GM12878 (cell line): ENCODE measurements at regions not wholly inside any gene's neighbourhood (a gene's known extent, or its start where the extent isn't known, plus 50 kb on each side); places are given as distances from the start of the nearest gene placed in this dataset.

Experiments
- ATAC-seq: fragments of 200-7000 bp; cut with Tn5 transposase; 3 replicates; pipeline ENCODE4 v1.9.1; 2020; ENCODE audit warnings: mild to moderate bottlenecking, moderate library complexity
- BruUV-seq: library from RNA; stranded (reverse); fragments of 400-500 nt; replicated peaks from 2 replicates; lab custom pipeline; 2021; lab: Mats Ljungman, UMichigan
- CTCF ChIA-PET: fragments of 300-600 bp; sonication (Branson Sonifier 250); formaldehyde crosslinking; extraction: SDS; loops from one replicate; lab custom pipeline; 2021; ENCODE audit warnings: inconsistent platforms; lab: Yijun Ruan, JAX
- POLR2A ChIA-PET: fragments of 350-600 bp; formaldehyde crosslinking; extraction: SDS; loops from one replicate; lab custom pipeline; 2021; ENCODE audit warnings: inconsistent platforms; lab: Charles Lee
- RAD21 ChIA-PET: fragments of 300-600 bp; sonication (Branson Sonifier 250); formaldehyde crosslinking; loops from one replicate; lab custom pipeline; 2023; ENCODE audit warnings: antibody characterized with exemption; ENCODE audit not compliant: unreplicated experiment; lab: Charles Lee
- SMC1A ChIA-PET: fragments of 300-600 bp; sonication (Branson Sonifier 250); formaldehyde crosslinking; loops from one replicate; lab custom pipeline; 2023; ENCODE audit not compliant: unreplicated experiment, uncharacterized antibody; lab: Charles Lee
- DNase-seq: peaks from one replicate; pipeline ENCODE4 v3.0.0-alpha.2; 2011; ENCODE audit warnings: low read depth, low spot score
- FAIRE-seq: peaks from 3 replicates; lab custom pipeline; 2011; peaks lifted over from hg19 to GRCh38; lab: Jason Lieb, UNC
- H2AFZ ChIP-seq: 2 replicates; pipeline ENCODE4 v1.6.0; 2011; ENCODE audit warnings: low read depth, low read length, control low read depth; ENCODE audit not compliant: control insufficient read depth
- H3K27ac ChIP-seq: 2 replicates; pipeline ENCODE4 v1.5.1; 2011; ENCODE audit warnings: control low read depth; ENCODE audit not compliant: control insufficient read depth, insufficient read depth
- H3K27me3 ChIP-seq, 2 experiments: replicated peaks in 1 of 2; 2 replicates each; pipeline versions ENCODE4 v1.6.0 to v1.6.1; 2011; ENCODE audit warnings: low read length in 1 of 2; ENCODE audit not compliant: control insufficient read depth in 2 of 2, insufficient read depth in 2 of 2
- H3K36me3 ChIP-seq, 2 experiments: 2 replicates each; pipeline ENCODE4 v1.5.1; 2011; ENCODE audit warnings: low read length in 1 of 2; ENCODE audit not compliant: control insufficient read depth in 2 of 2, insufficient read depth in 2 of 2
- H3K4me1 ChIP-seq: 2 replicates; pipeline ENCODE4 v1.6.1; 2011; ENCODE audit warnings: mild to moderate bottlenecking, low read length, moderate library complexity, mixed read lengths; ENCODE audit not compliant: control insufficient read depth, insufficient read depth
- H3K4me2 ChIP-seq: 2 replicates; pipeline ENCODE4 v1.6.0; 2011; ENCODE audit warnings: control low read depth; ENCODE audit not compliant: control insufficient read depth, insufficient read depth
- H3K4me3 ChIP-seq: fragments of 200-600 bp; sonication (generic); 2 replicates; pipeline ENCODE4 v1.5.1; 2016
- H3K79me2 ChIP-seq: 2 replicates; pipeline ENCODE4 v1.6.0; 2011; ENCODE audit warnings: low read length; ENCODE audit not compliant: control insufficient read depth, insufficient read depth
- H3K9ac ChIP-seq: 2 replicates; pipeline ENCODE4 v1.8.0; 2011; ENCODE audit warnings: low read length, control low read depth, mixed read lengths; ENCODE audit not compliant: control insufficient read depth, insufficient read depth
- H3K9me3 ChIP-seq: replicated peaks from 3 replicates; pipeline ENCODE4 v1.5.1; 2011; ENCODE audit warnings: mild to moderate bottlenecking, low read length; ENCODE audit not compliant: control insufficient read depth, insufficient read depth
- H4K20me1 ChIP-seq: 2 replicates; pipeline ENCODE4 v1.6.0; 2011; ENCODE audit not compliant: control insufficient read depth, insufficient read depth
- ATF3 ChIP-seq: IDR thresholded peaks from 2 replicates; pipeline ENCODE4 v1.6.1; 2011; ENCODE audit warnings: low read depth, mild to moderate bottlenecking, low read length, moderate library complexity, borderline replicate concordance; ENCODE audit errors: extremely low read depth
- BHLHE40 ChIP-seq, 2 experiments: fragments of 450-650 bp in 1 of 2; IDR thresholded peaks; 2 replicates each; pipeline ENCODE4 v1.6.1; 2011 to 2017; ENCODE audit warnings: low read depth in 2 of 2, borderline replicate concordance in 1 of 2, improper control_type of control experiment in 1 of 2, low read length in 1 of 2, mild to moderate bottlenecking in 1 of 2
- KAT2A ChIP-seq: conservative IDR thresholded peaks from 2 replicates; pipeline ENCODE4 v1.6.1; 2011; ENCODE audit warnings: low read depth, low read length; ENCODE audit not compliant: control insufficient read depth
- MEF2B ChIP-seq: fragments of 450-650 bp; IDR thresholded peaks from 2 replicates; pipeline ENCODE4 v1.6.1; 2018; ENCODE audit warnings: mild to moderate bottlenecking, moderate library complexity; ENCODE audit not compliant: partially characterized antibody, poor library complexity, severe bottlenecking
- RCOR1 ChIP-seq: conservative IDR thresholded peaks from 2 replicates; pipeline ENCODE4 v1.6.1; 2012; ENCODE audit warnings: low read depth, low read length, improper control_type of control experiment
- RFX5 ChIP-seq: IDR thresholded peaks from 2 replicates; pipeline ENCODE4 v1.6.1; 2011; ENCODE audit warnings: low read depth, low read length, improper control_type of control experiment
- SMAD5 ChIP-seq: IDR thresholded peaks from 2 replicates; pipeline ENCODE4 v1.6.1; 2016; ENCODE audit warnings: antibody characterized with exemption, low read depth
- SUPT20H ChIP-seq: IDR thresholded peaks from 2 replicates; pipeline ENCODE4 v1.6.1; 2011; ENCODE audit warnings: low read depth, mild to moderate bottlenecking, low read length, moderate library complexity, borderline replicate concordance; ENCODE audit not compliant: control insufficient read depth
- TAF1 ChIP-seq: IDR thresholded peaks from 2 replicates; pipeline ENCODE4 v1.6.1; 2011; ENCODE audit warnings: mild to moderate bottlenecking, low read depth, low read length, borderline replicate concordance
- TBL1XR1 ChIP-seq: IDR thresholded peaks from 2 replicates; pipeline ENCODE4 v1.6.1; 2012; ENCODE audit warnings: low read depth, low read length, improper control_type of control experiment
- ZBTB4 ChIP-seq: fragments of 450-650 bp; formaldehyde crosslinking; IDR thresholded peaks from 2 replicates; pipeline ENCODE4 v1.4.0; 2022; ENCODE audit warnings: mild to moderate bottlenecking, moderate library complexity
- WGBS: methylation state at CpG from one replicate; pipeline ENCODE4 v1.1.6; 2016; ENCODE audit warnings: low lambda C conversion rate; ENCODE audit not compliant: insufficient replicate concordance, insufficient coverage; ENCODE audit errors: missing lambda C conversion rate; 5-methylcytosine and 5-hydroxymethylcytosine counted together
- in situ Hi-C: fragments of 300-500 bp; cut with MboI; formaldehyde crosslinking; loops from 9 replicates; pipeline ENCODE4 v1.14.3; 2018; ENCODE audit warnings: mixed read lengths
- intact Hi-C: fragments of 100-400 bp; cut with micrococcal nuclease; formaldehyde crosslinking; loops from one replicate; pipeline ENCODE4 v1.14.2; 2022; ENCODE audit not compliant: unreplicated experiment
- TF ChIP-seq, protein P1 (sequence below): fragments of 450-650 bp; IDR thresholded peaks from 2 replicates; pipeline ENCODE4 v1.6.1; 2016; ENCODE audit warnings: mild to moderate bottlenecking, moderate library complexity, borderline replicate concordance
- TF ChIP-seq, protein P2 (sequence below): fragments of 150-350 bp; IDR thresholded peaks from 2 replicates; pipeline ENCODE4 v1.6.1; 2016; ENCODE audit warnings: low read depth, low read length

- WGBS = 8% methylated on average over 3 of the region's 3 CpGs
- in situ Hi-C loops = no loop called here
- no peaks in the 10 kb centered on the region for H3K79me2 ChIP-seq
- H2AFZ ChIP-seq = no peak overlapping the region
- POLR2A ChIA-PET = no interaction called here
- intact Hi-C loops = no loop called here
- FAIRE-seq (no peak), DNase-seq (no peak), ATAC-seq (no peak)
- SMC1A ChIA-PET = no interaction called here
- H3K27me3 ChIP-seq = no peaks in the 10 kb centered on the region
- H3K4me2 ChIP-seq = no peak overlapping the region
- H3K9me3 ChIP-seq = no peaks in the 10 kb centered on the region
- H3K4me3 ChIP-seq = no peak overlapping the region
- no TSS peak for BruUV-seq
- H4K20me1 ChIP-seq = no peaks in the 10 kb centered on the region
- no peak overlapping the region for H3K9ac ChIP-seq
- no peaks in the 10 kb centered on the region for H3K4me1 ChIP-seq
- H3K36me3 ChIP-seq = no peaks in the 10 kb centered on the region
- CTCF ChIA-PET = no interaction called here
- RAD21 ChIA-PET = no interaction called here
- H3K27ac ChIP-seq = no peak overlapping the region
- TF ChIP-seq, protein P1, sequence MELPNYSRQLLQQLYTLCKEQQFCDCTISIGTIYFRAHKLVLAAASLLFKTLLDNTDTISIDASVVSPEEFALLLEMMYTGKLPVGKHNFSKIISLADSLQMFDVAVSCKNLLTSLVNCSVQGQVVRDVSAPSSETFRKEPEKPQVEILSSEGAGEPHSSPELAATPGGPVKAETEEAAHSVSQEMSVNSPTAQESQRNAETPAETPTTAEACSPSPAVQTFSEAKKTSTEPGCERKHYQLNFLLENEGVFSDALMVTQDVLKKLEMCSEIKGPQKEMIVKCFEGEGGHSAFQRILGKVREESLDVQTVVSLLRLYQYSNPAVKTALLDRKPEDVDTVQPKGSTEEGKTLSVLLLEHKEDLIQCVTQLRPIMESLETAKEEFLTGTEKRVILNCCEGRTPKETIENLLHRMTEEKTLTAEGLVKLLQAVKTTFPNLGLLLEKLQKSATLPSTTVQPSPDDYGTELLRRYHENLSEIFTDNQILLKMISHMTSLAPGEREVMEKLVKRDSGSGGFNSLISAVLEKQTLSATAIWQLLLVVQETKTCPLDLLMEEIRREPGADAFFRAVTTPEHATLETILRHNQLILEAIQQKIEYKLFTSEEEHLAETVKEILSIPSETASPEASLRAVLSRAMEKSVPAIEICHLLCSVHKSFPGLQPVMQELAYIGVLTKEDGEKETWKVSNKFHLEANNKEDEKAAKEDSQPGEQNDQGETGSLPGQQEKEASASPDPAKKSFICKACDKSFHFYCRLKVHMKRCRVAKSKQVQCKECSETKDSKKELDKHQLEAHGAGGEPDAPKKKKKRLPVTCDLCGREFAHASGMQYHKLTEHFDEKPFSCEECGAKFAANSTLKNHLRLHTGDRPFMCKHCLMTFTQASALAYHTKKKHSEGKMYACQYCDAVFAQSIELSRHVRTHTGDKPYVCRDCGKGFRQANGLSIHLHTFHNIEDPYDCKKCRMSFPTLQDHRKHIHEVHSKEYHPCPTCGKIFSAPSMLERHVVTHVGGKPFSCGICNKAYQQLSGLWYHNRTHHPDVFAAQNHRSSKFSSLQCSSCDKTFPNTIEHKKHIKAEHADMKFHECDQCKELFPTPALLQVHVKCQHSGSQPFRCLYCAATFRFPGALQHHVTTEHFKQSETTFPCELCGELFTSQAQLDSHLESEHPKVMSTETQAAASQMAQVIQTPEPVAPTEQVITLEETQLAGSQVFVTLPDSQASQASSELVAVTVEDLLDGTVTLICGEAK = no peak
- TF ChIP-seq MEF2B (no peak), SUPT20H (no peak), BHLHE40 (IDR thresholded peaks at IDR 0.05; ENCODE audit: borderline replicate concordance in 1 of 2, low read depth in 2 of 2, low read length in 1 of 2) (no peak), TAF1 (no peak), SMAD5 (no peak), RCOR1 (no peak), TBL1XR1 (no peak), KAT2A (no peak), ATF3 (no peak), ZBTB4 (no peak), RFX5 (no peak)
- TF ChIP-seq, protein P2, sequence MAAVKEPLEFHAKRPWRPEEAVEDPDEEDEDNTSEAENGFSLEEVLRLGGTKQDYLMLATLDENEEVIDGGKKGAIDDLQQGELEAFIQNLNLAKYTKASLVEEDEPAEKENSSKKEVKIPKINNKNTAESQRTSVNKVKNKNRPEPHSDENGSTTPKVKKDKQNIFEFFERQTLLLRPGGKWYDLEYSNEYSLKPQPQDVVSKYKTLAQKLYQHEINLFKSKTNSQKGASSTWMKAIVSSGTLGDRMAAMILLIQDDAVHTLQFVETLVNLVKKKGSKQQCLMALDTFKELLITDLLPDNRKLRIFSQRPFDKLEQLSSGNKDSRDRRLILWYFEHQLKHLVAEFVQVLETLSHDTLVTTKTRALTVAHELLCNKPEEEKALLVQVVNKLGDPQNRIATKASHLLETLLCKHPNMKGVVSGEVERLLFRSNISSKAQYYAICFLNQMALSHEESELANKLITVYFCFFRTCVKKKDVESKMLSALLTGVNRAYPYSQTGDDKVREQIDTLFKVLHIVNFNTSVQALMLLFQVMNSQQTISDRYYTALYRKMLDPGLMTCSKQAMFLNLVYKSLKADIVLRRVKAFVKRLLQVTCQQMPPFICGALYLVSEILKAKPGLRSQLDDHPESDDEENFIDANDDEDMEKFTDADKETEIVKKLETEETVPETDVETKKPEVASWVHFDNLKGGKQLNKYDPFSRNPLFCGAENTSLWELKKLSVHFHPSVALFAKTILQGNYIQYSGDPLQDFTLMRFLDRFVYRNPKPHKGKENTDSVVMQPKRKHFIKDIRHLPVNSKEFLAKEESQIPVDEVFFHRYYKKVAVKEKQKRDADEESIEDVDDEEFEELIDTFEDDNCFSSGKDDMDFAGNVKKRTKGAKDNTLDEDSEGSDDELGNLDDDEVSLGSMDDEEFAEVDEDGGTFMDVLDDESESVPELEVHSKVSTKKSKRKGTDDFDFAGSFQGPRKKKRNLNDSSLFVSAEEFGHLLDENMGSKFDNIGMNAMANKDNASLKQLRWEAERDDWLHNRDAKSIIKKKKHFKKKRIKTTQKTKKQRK = no peak
These were observed 201.2 kb upstream of the NSMCE3 start for GRCh38 chr15:29470794-29471193.
